ENCODE measurements at regions not wholly inside any gene's neighbourhood (a gene's known extent, or its start where the extent isn't known, plus 50 kb on each side); places are given as distances from the start of the nearest gene placed in this dataset.

DNA sequence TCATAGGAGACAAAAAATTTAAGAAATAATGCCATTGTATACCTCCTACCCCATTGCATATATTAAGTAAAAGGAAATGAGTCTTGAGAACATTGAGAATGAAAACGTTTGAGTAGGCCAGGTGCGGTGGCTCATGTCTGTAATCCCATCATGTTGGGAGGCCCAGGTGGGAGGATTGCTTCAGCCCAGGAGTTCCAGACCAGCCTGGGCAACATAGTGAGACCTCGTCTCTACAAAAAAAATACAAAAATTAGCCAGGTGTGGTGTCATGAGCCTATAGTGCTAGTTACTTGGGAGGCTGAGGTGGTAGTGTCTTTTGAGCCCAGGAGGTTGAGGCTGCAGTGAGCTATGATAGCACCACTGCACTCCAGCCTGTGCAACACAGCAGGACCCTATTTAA lies 107.7 kb upstream of the MGAT5 start:
- no peak for TF ChIP-seq CTCF (IDR thresholded peaks at IDR 0.05)
- TF ChIP-seq POLR2A (IDR thresholded peaks at IDR 0.05) = no peak
